ENCODE measurements at regions not wholly inside any gene's neighbourhood (a gene's known extent, or its start where the extent isn't known, plus 50 kb on each side); places are given as distances from the start of the nearest gene placed in this dataset.
"Not testable (repeated sequence)": the region's sequence is repeated elsewhere in the genome, so short reads cannot be mapped to it uniquely, and the experiment has no call there.

- ATAC-seq: not testable (repeated sequence)
Observed at GRCh38 chr16:72453856-72454255, 281.9 kb upstream of the PMFBP1 start.

GRCh38 chr16:72444696-72445095 lies 272.7 kb upstream of the PMFBP1 start:
- no peak for ATAC-seq

- no peak for ATAC-seq
Observed at GRCh38 chr16:72443809-72444208, 271.9 kb upstream of the PMFBP1 start.

GRCh38 chr16:72442385-72443158 lies 270.6 kb upstream of the PMFBP1 start:
- ATAC-seq: no peak

- no peak for ATAC-seq
Observed at GRCh38 chr16:72437891-72438290, 265.9 kb upstream of the PMFBP1 start.

GRCh38 chr16:72434159-72434558 lies 262.2 kb upstream of the PMFBP1 start:
- ATAC-seq: no peak

- no peak for ATAC-seq
Observed at GRCh38 chr16:72430121-72430520, 258.2 kb upstream of the PMFBP1 start.

- no peak for ATAC-seq
Observed at GRCh38 chr16:72429671-72430081, 257.7 kb upstream of the PMFBP1 start.

- no peak for ATAC-seq
Observed at GRCh38 chr16:72428681-72429376, 256.9 kb upstream of the PMFBP1 start.

- no peak for ATAC-seq
Observed at GRCh38 chr16:72427783-72428331, 255.9 kb upstream of the PMFBP1 start.

GRCh38 chr16:72427051-72427782 lies 255.3 kb upstream of the PMFBP1 start:
- ATAC-seq: no peak

- ATAC-seq: no peak
Observed at GRCh38 chr16:72426386-72426785, 254.4 kb upstream of the PMFBP1 start.

GRCh38 chr16:72425571-72426341 lies 253.8 kb upstream of the PMFBP1 start:
- ATAC-seq: no peak

GRCh38 chr16:72424757-72425156 lies 252.8 kb upstream of the PMFBP1 start:
- ATAC-seq: no peak

- ATAC-seq: no peak
Observed at GRCh38 chr16:72422308-72422897, 250.4 kb upstream of the PMFBP1 start.

GRCh38 chr16:72419638-72420037 lies 247.7 kb upstream of the PMFBP1 start:
- no peak for ATAC-seq

- ATAC-seq: no peak
Observed at GRCh38 chr16:72415379-72415778, 243.4 kb upstream of the PMFBP1 start.

GRCh38 chr16:72410492-72410891 lies 238.5 kb upstream of the PMFBP1 start:
- no peak for ATAC-seq

- ATAC-seq: no peak
Observed at GRCh38 chr16:72409423-72409822, 237.5 kb upstream of the PMFBP1 start.

- no peak for ATAC-seq
Observed at GRCh38 chr16:72406390-72406789, 234.4 kb upstream of the PMFBP1 start.

GRCh38 chr16:72404299-72404698 lies 232.3 kb upstream of the PMFBP1 start:
- ATAC-seq: no peak

- ATAC-seq: no peak
Observed at GRCh38 chr16:72401084-72401361, 229.1 kb upstream of the PMFBP1 start.
